ENCODE measurements at regions not wholly inside any gene's neighbourhood (a gene's known extent, or its start where the extent isn't known, plus 50 kb on each side); places are given as distances from the start of the nearest gene placed in this dataset.
"Not testable (repeated sequence)": the region's sequence is repeated elsewhere in the genome, so short reads cannot be mapped to it uniquely, and the experiment has no call there.

- TF ChIP-seq CTCF, POLR2A, POLR2AphosphoS5 (IDR thresholded peaks at IDR 0.05): not testable (repeated sequence)
Observed at GRCh38 chr5:69913771-69914170, 111.3 kb upstream of the SERF1B start.
